ENCODE measurements at regions not wholly inside any gene's neighbourhood (a gene's known extent, or its start where the extent isn't known, plus 50 kb on each side); places are given as distances from the start of the nearest gene placed in this dataset.
A peak's percentile ranks its signal among the peaks of the same experiment; 100 is the strongest.

DNA sequence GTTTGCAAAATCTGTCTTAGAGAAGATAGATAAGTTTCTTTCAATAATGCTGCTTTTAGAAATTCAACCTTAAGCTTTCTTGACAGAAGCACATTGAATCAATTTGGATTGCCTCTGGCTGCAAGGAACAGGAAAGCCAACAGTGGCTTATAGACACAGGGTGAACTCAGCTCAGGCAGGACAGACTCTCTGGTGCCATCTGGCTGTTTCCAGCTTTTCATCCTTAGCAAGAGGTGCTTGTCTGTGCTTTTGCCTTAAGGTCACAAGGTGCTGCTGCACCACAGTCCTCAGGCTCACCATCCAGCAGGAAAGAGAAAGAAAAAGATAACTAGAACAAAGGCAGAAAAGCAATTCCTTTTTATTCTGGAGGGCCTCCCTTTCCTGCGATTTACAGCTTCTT lies 93.7 kb upstream of the ETS2 start:
- Mint-ChIP-seq H3K9me3 (ENCODE audit: unreplicated experiment) (no peaks in the 10 kb centered on the region), H3K36me3 (ENCODE audit: insufficient read depth, unreplicated experiment) (no peaks in the 10 kb centered on the region), H3K4me3 (ENCODE audit: unreplicated experiment) (no peak overlapping the region), H3K4me1 (ENCODE audit: insufficient read depth, unreplicated experiment) (no peaks in the 10 kb centered on the region), H3K27ac (ENCODE audit: low read depth, unreplicated experiment) (no peak overlapping the region), H3K27me3 (ENCODE audit: insufficient read depth, unreplicated experiment) (no peaks in the 10 kb centered on the region)
- CTCF ChIA-PET = interaction anchor here (0.6 to 3.5 kb wide), 37 partner anchors 8 to 442 kb away, joined by 3 to 40 read pairs (median 3); no protein-coding TSS in a partner anchor
- DNase-seq (ENCODE audit: unreplicated experiment) = peak; percentile 61
- POLR2A ChIA-PET = interaction anchor here (0.6 to 1.0 kb wide), 4 partner anchors 43 to 759 kb away, joined by 3 to 6 read pairs (median 4); no protein-coding TSS in a partner anchor
- intact Hi-C loops (cut with micrococcal nuclease) = loop anchor here (1.0 to 2.0 kb wide), 2 partner anchors 43 to 207 kb away; no protein-coding TSS in a partner anchor
- BruUV-seq (replicated peaks) = no TSS peak
- peak; percentile 42 for TF ChIP-seq CTCF (IDR thresholded peaks at IDR 0.05; ENCODE audit: unreplicated experiment)

GRCh38 chr21:38712664-38713063 lies 93.1 kb upstream of the ETS2 start:
- intact Hi-C loops (cut with micrococcal nuclease) = loop anchor here (1.0 to 2.0 kb wide), 2 partner anchors 44 to 207 kb away; no protein-coding TSS in a partner anchor
- Mint-ChIP-seq H3K27me3 (ENCODE audit: insufficient read depth, unreplicated experiment) (no peaks in the 10 kb centered on the region), H3K27ac (ENCODE audit: low read depth, unreplicated experiment) (no peak overlapping the region), H3K36me3 (ENCODE audit: insufficient read depth, unreplicated experiment) (no peaks in the 10 kb centered on the region), H3K4me1 (ENCODE audit: insufficient read depth, unreplicated experiment) (no peaks in the 10 kb centered on the region), H3K4me3 (ENCODE audit: unreplicated experiment) (no peak overlapping the region), H3K9me3 (ENCODE audit: unreplicated experiment) (no peaks in the 10 kb centered on the region)
- ChIA-PET POLR2A (interaction anchor here (1.0 kb wide), 1 partner anchor 207 kb away, joined by 3 read pairs; no protein-coding TSS in a partner anchor), CTCF (interaction anchor here (0.6 to 3.5 kb wide), 26 partner anchors 10 to 441 kb away, joined by 3 to 40 read pairs (median 4); no protein-coding TSS in a partner anchor)
- BruUV-seq (replicated peaks) = no TSS peak
- DNase-seq (ENCODE audit: unreplicated experiment) = no peak
- no peak for TF ChIP-seq CTCF (IDR thresholded peaks at IDR 0.05; ENCODE audit: unreplicated experiment)

DNA sequence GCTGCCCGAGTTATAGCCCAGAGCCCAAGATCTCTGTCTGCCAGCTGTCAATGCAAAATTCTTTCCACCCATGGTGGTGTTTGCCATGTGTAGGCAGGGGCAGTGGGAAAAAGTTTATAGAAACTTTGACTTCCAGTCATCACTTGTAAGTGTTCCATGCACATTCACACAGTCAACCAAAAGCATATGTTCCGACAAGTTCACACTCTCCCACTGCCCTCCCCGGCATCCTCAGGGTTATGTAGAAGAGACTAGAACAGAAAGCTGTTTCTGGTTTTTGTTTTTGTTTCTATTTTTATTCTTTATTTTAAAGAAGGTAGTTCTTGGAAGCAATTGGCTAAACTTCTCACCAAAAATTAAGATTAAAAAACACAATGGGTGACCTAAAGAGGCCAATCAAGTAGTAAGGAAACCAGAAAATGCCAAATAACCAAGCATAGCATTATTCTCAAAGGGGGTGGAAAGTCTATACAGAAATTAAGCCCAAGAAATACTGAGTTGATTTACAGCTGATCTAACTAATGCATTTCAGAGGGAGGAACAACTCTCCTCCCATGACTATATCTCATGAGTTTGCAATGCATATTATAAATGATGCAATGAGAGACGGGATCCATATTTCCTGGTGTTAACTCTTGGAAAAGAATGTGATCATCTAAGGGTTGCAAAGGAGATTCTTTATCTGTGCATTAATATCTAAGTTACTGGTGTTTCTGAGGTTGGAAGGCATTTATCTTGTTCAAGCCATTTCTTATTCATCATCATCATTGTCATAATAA lies 91.5 kb upstream of the ETS2 start:
- Mint-ChIP-seq H3K4me3 (ENCODE audit: unreplicated experiment) (no peak overlapping the region), H3K4me1 (ENCODE audit: insufficient read depth, unreplicated experiment) (no peaks in the 10 kb centered on the region), H3K36me3 (ENCODE audit: insufficient read depth, unreplicated experiment) (no peaks in the 10 kb centered on the region), H3K9me3 (ENCODE audit: unreplicated experiment) (no peaks in the 10 kb centered on the region), H3K27me3 (ENCODE audit: insufficient read depth, unreplicated experiment) (no peaks in the 10 kb centered on the region), H3K27ac (ENCODE audit: low read depth, unreplicated experiment) (no peak overlapping the region)
- no peak for DNase-seq (ENCODE audit: unreplicated experiment)
- intact Hi-C loops (cut with micrococcal nuclease) = no loop called here
- POLR2A ChIA-PET = interaction anchor here (1.0 to 1.3 kb wide), 2 partner anchors 12 to 68 kb away, joined by 3 to 4 read pairs; no protein-coding TSS in a partner anchor
- CTCF ChIA-PET = interaction anchor here (0.7 to 2.5 kb wide), 4 partner anchors 10 to 1190 kb away, joined by 3 to 7 read pairs (median 4); no protein-coding TSS in a partner anchor
- no peak for TF ChIP-seq CTCF (IDR thresholded peaks at IDR 0.05; ENCODE audit: unreplicated experiment)
- BruUV-seq (replicated peaks) = no TSS peak

DNA sequence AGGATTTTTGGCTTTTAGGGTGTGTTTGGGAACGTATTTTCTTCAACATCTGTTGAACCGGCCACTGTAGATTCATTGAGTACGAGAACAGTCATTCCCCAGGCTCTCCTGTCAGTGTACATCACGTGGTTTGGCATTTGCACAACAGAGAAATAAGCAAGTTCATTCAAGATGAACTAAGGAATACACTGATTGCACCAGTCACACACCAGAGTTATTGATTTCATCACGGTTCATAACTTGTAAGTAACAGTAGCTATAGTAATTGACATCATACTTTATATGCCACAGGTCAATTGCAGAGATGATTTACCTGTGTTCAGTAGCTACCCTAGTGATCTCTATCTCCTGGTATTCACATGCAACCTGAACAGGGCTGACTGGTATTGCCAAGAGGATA lies 90.7 kb upstream of the ETS2 start:
- Mint-ChIP-seq H3K4me1 (ENCODE audit: insufficient read depth, unreplicated experiment) (no peaks in the 10 kb centered on the region), H3K4me3 (ENCODE audit: unreplicated experiment) (no peak overlapping the region), H3K36me3 (ENCODE audit: insufficient read depth, unreplicated experiment) (no peaks in the 10 kb centered on the region), H3K9me3 (ENCODE audit: unreplicated experiment) (no peaks in the 10 kb centered on the region), H3K27me3 (ENCODE audit: insufficient read depth, unreplicated experiment) (no peaks in the 10 kb centered on the region), H3K27ac (ENCODE audit: low read depth, unreplicated experiment) (no peak overlapping the region)
- DNase-seq (ENCODE audit: unreplicated experiment) = peak; percentile 49
- intact Hi-C loops (cut with micrococcal nuclease) = no loop called here
- no TSS peak for BruUV-seq (replicated peaks)
- CTCF ChIA-PET = interaction anchor here (0.9 to 2.5 kb wide), 3 partner anchors 15 to 274 kb away, joined by 3 to 7 read pairs (median 3); no protein-coding TSS in a partner anchor
- TF ChIP-seq CTCF (IDR thresholded peaks at IDR 0.05; ENCODE audit: unreplicated experiment) = no peak
- POLR2A ChIA-PET = interaction anchor here (0.6 to 1.3 kb wide), 9 partner anchors 11 to 333 kb away, joined by 3 to 5 read pairs (median 4); no protein-coding TSS in a partner anchor

Measured in MCF 10A (cell line).